RWPE1 (cell line): ENCODE measurements at regions not wholly inside any gene's neighbourhood (a gene's known extent, or its start where the extent isn't known, plus 50 kb on each side); places are given as distances from the start of the nearest gene placed in this dataset.

Experiments used
- CTCF ChIA-PET: fragments of 350-600 bp; sonication (Branson Sonifier 250); formaldehyde crosslinking; extraction: SDS; loops from one replicate; lab custom pipeline; 2021; lab: Yijun Ruan, JAX
- POLR2A ChIA-PET: fragments of 400-600 bp; formaldehyde crosslinking; extraction: SDS; loops from one replicate; lab custom pipeline; 2020; ENCODE audit warnings: antibody characterized with exemption; ENCODE audit not compliant: low non-redundant PET; lab: Yijun Ruan, JAX
- DNase-seq: peaks from one replicate; pipeline ENCODE4 v3.0.0; 2012; ENCODE audit warnings: low spot score
- H3K27ac ChIP-seq: fragments of 450-650 bp; 2 replicates; pipeline ENCODE4 v1.5.1; 2017
- TF ChIP-seq, protein P1 (sequence below): fragments of 450-650 bp; conservative IDR thresholded peaks from 2 replicates; pipeline ENCODE4 v1.5.1; 2017; ENCODE audit warnings: low read depth, mild to moderate bottlenecking

DNA sequence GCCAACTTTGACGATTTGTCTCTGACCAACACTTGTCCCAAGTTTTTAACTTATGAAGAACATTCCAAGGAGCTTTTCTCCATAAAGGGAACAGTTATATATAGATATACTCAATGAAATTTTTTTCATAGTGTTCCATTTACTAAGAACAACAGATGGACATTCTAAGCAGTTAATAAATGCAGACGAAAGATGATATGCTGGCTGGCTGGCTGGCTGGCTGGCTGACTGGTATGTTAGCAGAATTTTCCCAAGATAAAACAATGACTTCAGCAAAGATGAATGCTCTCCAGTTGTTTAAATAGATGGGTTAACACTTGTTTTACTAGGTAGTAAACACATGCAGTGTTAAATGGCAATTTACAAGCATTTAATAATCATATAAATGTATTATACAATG, 62.2 kb downstream of the SPANXN3 start:
- DNase-seq: no peak
- TF ChIP-seq, protein P1, sequence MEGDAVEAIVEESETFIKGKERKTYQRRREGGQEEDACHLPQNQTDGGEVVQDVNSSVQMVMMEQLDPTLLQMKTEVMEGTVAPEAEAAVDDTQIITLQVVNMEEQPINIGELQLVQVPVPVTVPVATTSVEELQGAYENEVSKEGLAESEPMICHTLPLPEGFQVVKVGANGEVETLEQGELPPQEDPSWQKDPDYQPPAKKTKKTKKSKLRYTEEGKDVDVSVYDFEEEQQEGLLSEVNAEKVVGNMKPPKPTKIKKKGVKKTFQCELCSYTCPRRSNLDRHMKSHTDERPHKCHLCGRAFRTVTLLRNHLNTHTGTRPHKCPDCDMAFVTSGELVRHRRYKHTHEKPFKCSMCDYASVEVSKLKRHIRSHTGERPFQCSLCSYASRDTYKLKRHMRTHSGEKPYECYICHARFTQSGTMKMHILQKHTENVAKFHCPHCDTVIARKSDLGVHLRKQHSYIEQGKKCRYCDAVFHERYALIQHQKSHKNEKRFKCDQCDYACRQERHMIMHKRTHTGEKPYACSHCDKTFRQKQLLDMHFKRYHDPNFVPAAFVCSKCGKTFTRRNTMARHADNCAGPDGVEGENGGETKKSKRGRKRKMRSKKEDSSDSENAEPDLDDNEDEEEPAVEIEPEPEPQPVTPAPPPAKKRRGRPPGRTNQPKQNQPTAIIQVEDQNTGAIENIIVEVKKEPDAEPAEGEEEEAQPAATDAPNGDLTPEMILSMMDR: no peak
- ChIA-PET POLR2A (no interaction called here), CTCF (no interaction called here)
- H3K27ac ChIP-seq: no peak overlapping the region

DNA sequence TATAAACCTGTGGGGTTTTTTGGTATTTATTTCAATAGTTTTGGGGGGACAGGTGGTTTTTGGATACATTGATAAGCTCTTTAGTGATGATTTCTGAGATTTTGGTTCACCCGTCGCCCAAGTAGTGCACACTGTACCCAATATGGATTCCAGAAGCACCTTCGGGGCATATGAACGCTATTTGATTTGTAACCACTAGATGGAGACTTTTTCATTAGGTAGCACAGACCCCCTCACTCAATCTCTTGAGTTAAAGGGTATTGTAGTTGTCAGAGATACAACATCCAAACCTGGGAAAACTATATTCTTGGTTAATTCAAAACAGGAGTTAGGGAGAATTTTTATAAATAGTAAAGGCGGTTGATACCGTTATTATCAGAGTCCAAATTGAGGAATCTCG, 79.8 kb downstream of the SPANXN3 start:
- DNase-seq: peak; percentile 0
- TF ChIP-seq, protein P1: peak; percentile 32
- POLR2A ChIA-PET: no interaction called here
- H3K27ac ChIP-seq: no peak overlapping the region
- CTCF ChIA-PET: no interaction called here

DNA sequence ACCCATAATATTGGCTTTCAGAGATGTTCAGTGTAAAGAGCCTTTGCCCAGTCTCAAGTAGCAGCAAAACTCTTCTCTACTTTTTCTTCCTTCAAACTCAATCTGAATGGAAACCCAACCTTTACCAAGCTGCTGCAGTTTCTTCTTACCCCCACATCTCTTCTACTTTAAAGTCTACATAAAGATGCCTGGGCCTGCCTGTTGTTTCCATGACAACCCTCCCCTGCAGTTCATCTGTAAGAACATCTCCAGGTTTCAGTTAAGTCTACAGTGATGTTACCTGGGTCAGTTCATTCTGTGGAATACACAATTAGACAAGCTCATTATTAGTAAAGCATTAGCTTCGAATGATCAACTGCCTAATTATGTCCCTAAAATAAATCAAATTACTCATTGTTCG, 81.4 kb downstream of the SPANXN3 start:
- H3K27ac ChIP-seq: no peak overlapping the region
- TF ChIP-seq, protein P1: no peak
- no peak for DNase-seq
- POLR2A ChIA-PET: no interaction called here
- CTCF ChIA-PET: no interaction called here

DNA sequence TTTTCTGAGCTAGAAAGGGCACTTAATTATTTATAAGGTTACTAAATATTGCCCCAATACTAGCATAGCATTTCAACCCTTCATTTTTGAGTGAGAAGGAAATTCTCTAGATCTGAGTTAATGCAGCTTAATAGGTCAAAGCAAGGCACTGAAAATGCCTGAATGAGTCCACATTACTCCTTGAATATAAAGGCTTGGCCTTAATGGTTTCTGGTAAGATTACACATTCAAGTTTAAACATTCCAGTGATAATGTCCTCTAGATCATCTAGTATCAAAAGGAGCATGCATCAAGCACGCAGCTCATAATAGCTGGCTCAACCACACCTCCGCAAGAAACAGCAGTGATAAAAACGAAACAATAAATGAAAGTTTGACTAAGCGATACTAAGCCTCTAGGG, 87.5 kb downstream of the SPANXN3 start:
- DNase-seq: no peak
- H3K27ac ChIP-seq: no peak overlapping the region
- TF ChIP-seq, protein P1: no peak
- ChIA-PET POLR2A (no interaction called here), CTCF (interaction anchor here (0.6 kb wide), 1 partner anchor 76 kb away, joined by 3 read pairs; no protein-coding TSS in a partner anchor)

DNA sequence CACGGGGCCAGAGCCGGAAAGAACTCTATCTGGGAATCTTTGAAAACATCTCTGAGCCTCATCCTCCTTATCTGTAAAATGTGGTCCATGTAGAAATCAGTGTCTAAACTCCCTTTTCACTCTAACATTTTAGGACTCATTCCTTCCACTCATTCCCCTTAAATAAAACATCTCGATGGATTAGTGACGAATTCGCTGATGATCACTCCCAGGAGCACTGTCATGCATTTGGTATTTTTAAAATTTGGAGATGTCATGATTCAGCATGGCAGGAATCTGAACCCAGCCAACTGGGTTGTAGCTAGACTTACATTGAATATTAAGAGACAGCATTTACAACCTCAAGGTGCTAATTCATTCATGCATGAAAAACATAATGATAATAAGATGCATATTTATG, 88.1 kb downstream of the SPANXN3 start:
- POLR2A ChIA-PET: no interaction called here
- CTCF ChIA-PET: interaction anchor here (0.6 kb wide), 1 partner anchor 77 kb away, joined by 3 read pairs; no protein-coding TSS in a partner anchor
- peak; percentile 0 for DNase-seq
- H3K27ac ChIP-seq: no peak overlapping the region
- TF ChIP-seq, protein P1: no peak

DNA sequence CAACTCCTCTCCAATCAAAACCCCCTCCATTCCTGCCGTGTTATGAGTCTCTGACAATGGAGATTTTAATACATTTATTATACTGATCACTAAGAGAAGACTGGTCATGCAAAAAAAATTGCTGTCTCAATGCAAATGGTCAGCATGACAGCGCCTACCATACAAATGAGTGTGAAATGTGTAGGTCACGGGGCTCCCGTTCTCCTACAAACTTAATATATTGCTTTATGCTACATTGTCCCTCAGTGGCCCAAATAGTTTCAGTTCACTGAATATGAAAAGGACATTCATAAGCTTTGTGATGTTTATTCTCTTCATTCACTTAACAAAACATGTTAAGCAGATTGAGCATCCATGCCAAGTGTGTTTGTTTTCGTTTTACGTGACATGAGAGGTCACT, 116.1 kb downstream of the SPANXN3 start:
- CTCF ChIA-PET: interaction anchor here (0.6 kb wide), 1 partner anchor 53 kb away, joined by 3 read pairs; no protein-coding TSS in a partner anchor
- POLR2A ChIA-PET: no interaction called here

More for the DNA sequence above, 116.1 kb downstream of the SPANXN3 start:
- no peak overlapping the region for H3K27ac ChIP-seq
- TF ChIP-seq, protein P1: no peak
- DNase-seq: no peak
